WTC11 (cell line): ENCODE measurements at regions not wholly inside any gene's neighbourhood (a gene's known extent, or its start where the extent isn't known, plus 50 kb on each side); places are given as distances from the start of the nearest gene placed in this dataset.

Experiments
- FOXJ3 ChIP-seq: sonication (generic); formaldehyde crosslinking; IDR thresholded peaks from 2 replicates; pipeline ENCODE4 v1.9.0; 2021; ENCODE audit warnings: missing genetic modification reagents, mild to moderate bottlenecking, borderline replicate concordance
- NFYB ChIP-seq: sonication (generic); formaldehyde crosslinking; conservative IDR thresholded peaks from 2 replicates; pipeline ENCODE4 v1.8.0; 2022; ENCODE audit warnings: low read depth, missing genetic modification reagents
- ZNF416 ChIP-seq: fragments of 250-450 bp; sonication (Bioruptor Pico); IDR thresholded peaks from 2 replicates; pipeline ENCODE4 v1.9.0; 2021; ENCODE audit warnings: mild to moderate bottlenecking, inconsistent platforms
- TF ChIP-seq, protein P1 (sequence below): sonication (generic); formaldehyde crosslinking; IDR thresholded peaks from 2 replicates; pipeline ENCODE4 v1.8.0; 2022; ENCODE audit warnings: mild to moderate bottlenecking, missing genetic modification reagents
- TF ChIP-seq, protein P2 (sequence below): fragments of 200-600 bp; IDR thresholded peaks from 2 replicates; pipeline ENCODE4 v1.8.0; 2022; ENCODE audit warnings: antibody characterized with exemption
- TF ChIP-seq, protein P3 (sequence below): sonication (generic); formaldehyde crosslinking; IDR thresholded peaks from 2 replicates; pipeline ENCODE4 v1.8.1; 2023; ENCODE audit warnings: mild to moderate bottlenecking, moderate library complexity, missing genetic modification reagents
- TF ChIP-seq, protein P4 (sequence below): sonication (generic); formaldehyde crosslinking; IDR thresholded peaks from 2 replicates; pipeline ENCODE4 v1.8.1; 2023; ENCODE audit warnings: mild to moderate bottlenecking, missing genetic modification reagents, moderate library complexity
- TF ChIP-seq, protein P5 (sequence below): sonication (generic); formaldehyde crosslinking; IDR thresholded peaks from 2 replicates; pipeline ENCODE4 v1.8.1; 2022; ENCODE audit warnings: low read depth, missing genetic modification reagents, borderline replicate concordance

DNA sequence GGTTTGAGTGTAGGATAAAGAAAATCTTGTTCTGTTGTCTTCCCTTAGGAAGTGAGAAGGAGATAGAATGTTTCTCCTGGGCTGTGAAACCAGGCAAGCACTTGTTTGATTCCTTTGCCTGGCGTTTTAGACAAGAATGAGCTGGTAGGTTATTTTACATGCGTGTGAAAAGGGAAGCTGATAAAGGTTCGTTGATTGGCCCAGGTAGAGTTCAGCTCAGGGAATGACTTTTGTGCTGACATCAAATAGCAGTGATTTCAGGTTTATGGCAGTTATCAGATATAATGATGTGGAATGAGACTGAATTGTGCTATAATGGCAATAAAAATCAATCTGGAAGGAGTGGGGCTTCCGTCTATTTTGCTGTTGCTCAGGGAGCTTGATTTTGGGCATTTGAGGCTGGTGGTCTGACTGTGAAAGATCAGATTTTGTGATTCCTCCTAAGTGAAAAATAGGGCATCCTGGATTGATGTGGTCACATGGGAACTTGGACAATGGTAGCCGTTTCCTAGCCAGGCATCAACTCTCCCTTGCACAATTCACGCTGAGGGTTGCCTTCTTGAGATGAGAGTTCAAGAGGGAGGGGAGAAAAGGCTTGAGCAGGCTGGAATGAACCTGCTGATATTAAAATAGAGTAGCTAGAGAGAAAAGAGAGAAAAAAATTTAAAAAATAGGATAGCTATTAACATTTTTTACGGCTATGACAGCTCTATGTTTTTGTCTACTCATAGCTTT lies 388.9 kb downstream of the EDEM1 start:
- TF ChIP-seq, protein P1, sequence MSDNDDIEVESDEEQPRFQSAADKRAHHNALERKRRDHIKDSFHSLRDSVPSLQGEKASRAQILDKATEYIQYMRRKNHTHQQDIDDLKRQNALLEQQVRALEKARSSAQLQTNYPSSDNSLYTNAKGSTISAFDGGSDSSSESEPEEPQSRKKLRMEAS (CRISPR knock-in tag): no peak
- TF ChIP-seq, protein P2, sequence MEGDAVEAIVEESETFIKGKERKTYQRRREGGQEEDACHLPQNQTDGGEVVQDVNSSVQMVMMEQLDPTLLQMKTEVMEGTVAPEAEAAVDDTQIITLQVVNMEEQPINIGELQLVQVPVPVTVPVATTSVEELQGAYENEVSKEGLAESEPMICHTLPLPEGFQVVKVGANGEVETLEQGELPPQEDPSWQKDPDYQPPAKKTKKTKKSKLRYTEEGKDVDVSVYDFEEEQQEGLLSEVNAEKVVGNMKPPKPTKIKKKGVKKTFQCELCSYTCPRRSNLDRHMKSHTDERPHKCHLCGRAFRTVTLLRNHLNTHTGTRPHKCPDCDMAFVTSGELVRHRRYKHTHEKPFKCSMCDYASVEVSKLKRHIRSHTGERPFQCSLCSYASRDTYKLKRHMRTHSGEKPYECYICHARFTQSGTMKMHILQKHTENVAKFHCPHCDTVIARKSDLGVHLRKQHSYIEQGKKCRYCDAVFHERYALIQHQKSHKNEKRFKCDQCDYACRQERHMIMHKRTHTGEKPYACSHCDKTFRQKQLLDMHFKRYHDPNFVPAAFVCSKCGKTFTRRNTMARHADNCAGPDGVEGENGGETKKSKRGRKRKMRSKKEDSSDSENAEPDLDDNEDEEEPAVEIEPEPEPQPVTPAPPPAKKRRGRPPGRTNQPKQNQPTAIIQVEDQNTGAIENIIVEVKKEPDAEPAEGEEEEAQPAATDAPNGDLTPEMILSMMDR: no peak
- TF ChIP-seq FOXJ3 (CRISPR knock-in tag) (no peak), ZNF416 (CRISPR knock-in tag) (no peak), NFYB (CRISPR knock-in tag) (no peak)
- TF ChIP-seq, protein P3, sequence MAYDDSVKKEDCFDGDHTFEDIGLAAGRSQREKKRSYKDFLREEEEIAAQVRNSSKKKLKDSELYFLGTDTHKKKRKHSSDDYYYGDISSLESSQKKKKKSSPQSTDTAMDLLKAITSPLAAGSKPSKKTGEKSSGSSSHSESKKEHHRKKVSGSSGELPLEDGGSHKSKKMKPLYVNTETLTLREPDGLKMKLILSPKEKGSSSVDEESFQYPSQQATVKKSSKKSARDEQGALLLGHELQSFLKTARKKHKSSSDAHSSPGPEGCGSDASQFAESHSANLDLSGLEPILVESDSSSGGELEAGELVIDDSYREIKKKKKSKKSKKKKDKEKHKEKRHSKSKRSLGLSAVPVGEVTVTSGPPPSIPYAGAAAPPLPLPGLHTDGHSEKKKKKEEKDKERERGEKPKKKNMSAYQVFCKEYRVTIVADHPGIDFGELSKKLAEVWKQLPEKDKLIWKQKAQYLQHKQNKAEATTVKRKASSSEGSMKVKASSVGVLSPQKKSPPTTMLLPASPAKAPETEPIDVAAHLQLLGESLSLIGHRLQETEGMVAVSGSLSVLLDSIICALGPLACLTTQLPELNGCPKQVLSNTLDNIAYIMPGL: no peak
- TF ChIP-seq, protein P4, sequence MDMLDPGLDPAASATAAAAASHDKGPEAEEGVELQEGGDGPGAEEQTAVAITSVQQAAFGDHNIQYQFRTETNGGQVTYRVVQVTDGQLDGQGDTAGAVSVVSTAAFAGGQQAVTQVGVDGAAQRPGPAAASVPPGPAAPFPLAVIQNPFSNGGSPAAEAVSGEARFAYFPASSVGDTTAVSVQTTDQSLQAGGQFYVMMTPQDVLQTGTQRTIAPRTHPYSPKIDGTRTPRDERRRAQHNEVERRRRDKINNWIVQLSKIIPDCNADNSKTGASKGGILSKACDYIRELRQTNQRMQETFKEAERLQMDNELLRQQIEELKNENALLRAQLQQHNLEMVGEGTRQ (CRISPR knock-in tag): no peak
- TF ChIP-seq, protein P5, sequence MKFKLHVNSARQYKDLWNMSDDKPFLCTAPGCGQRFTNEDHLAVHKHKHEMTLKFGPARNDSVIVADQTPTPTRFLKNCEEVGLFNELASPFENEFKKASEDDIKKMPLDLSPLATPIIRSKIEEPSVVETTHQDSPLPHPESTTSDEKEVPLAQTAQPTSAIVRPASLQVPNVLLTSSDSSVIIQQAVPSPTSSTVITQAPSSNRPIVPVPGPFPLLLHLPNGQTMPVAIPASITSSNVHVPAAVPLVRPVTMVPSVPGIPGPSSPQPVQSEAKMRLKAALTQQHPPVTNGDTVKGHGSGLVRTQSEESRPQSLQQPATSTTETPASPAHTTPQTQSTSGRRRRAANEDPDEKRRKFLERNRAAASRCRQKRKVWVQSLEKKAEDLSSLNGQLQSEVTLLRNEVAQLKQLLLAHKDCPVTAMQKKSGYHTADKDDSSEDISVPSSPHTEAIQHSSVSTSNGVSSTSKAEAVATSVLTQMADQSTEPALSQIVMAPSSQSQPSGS (CRISPR knock-in tag): no peak
